Kidney (tissue), 13 donors: ENCODE measurements at regions not wholly inside any gene's neighbourhood (a gene's known extent, or its start where the extent isn't known, plus 50 kb on each side); places are given as distances from the start of the nearest gene placed in this dataset.
A peak's percentile ranks its signal among the peaks of the same experiment; 100 is the strongest.

Source experiments
- DNase-seq, 5 donors: peaks; one replicate each; pipeline ENCODE4 v3.0.0-alpha.2; 2013 to 2020
- FAIRE-seq: peaks from 2 replicates; lab custom pipeline; 2012; peaks lifted over from hg19 to GRCh38; lab: Jason Lieb, UNC
- H3K27ac ChIP-seq, 2 donors: one replicate each; pipeline ENCODE4 v1.7.0; 2013; ENCODE audit warnings: low read depth in 2 of 2, low read length in 2 of 2, inconsistent platforms in 1 of 2
- H3K27me3 ChIP-seq: one replicate; pipeline ENCODE4 v1.7.1; 2013; ENCODE audit warnings: low read length, inconsistent platforms; ENCODE audit not compliant: control insufficient read depth, insufficient read depth
- H3K36me3 ChIP-seq, 3 donors: one replicate each; pipeline versions ENCODE4 v1.7.0 to v1.7.1; 2013; ENCODE audit warnings: low read length in 3 of 3, control low read depth in 1 of 3, inconsistent platforms in 1 of 3; ENCODE audit not compliant: insufficient read depth in 3 of 3, control insufficient read depth in 2 of 3
- H3K4me1 ChIP-seq, 3 donors: one replicate each; pipeline versions ENCODE4 v1.7.0 to v1.7.1; 2013; ENCODE audit warnings: low read length in 3 of 3, inconsistent platforms in 1 of 3, low read depth in 1 of 3; ENCODE audit not compliant: control insufficient read depth in 2 of 3, insufficient read depth in 2 of 3
- H3K4me3 ChIP-seq, 3 donors: one replicate each; pipeline versions ENCODE4 v1.7.0 to v1.8.1; 2013; ENCODE audit warnings: low read length in 3 of 3, control low read depth in 1 of 3, inconsistent platforms in 1 of 3
- H3K9ac ChIP-seq, 3 donors: one replicate each; pipeline versions ENCODE4 v1.7.0 to v1.7.1; 2013; ENCODE audit warnings: low read length in 3 of 3, control low read depth in 1 of 3, inconsistent platforms in 1 of 3
- H3K9me3 ChIP-seq, 3 donors: one replicate each; pipeline versions ENCODE4 v1.7.0 to v1.7.1; 2013; ENCODE audit warnings: low read length in 3 of 3, control low read depth in 1 of 3, inconsistent platforms in 1 of 3; ENCODE audit not compliant: control insufficient read depth in 2 of 3, insufficient read depth in 1 of 3
- CTCF ChIP-seq: IDR thresholded peaks from 3 replicates; pipeline ENCODE4 v1.5.1; 2012; ENCODE audit warnings: mild to moderate bottlenecking, moderate library complexity, borderline replicate concordance; ENCODE audit not compliant: insufficient read depth; ENCODE audit errors: extremely low read depth
- intact Hi-C: fragments of 100-400 bp; cut with DNase I; formaldehyde crosslinking; loops from one replicate; pipeline ENCODE4 v1.11.1; 2022
- donor health status: control.
- donor health status: control.
- donor health status: control.
- donor health status: control.
- donor health status: control.
- donor health status: DM: yes; HTN: yes; CAD: no.
- donor health status: Normal renal cell carcinoma (clear cell type).

- TF ChIP-seq CTCF = no peak
- intact Hi-C loops = no loop called here
- FAIRE-seq (no peak), DNase-seq (peak in 1 of 5 donors; percentile 15)
- no peak overlapping the region for H3K9ac ChIP-seq
- no peaks in the 10 kb centered on the region for H3K36me3 ChIP-seq
- H3K27me3 ChIP-seq = no peaks in the 10 kb centered on the region
- H3K4me3 ChIP-seq = no peak overlapping the region
- H3K9me3 ChIP-seq = no peaks in the 10 kb centered on the region
- no peaks in the 10 kb centered on the region for H3K4me1 ChIP-seq
- no peak overlapping the region for H3K27ac ChIP-seq
These were observed 408.4 kb downstream of the HRH4 start for GRCh38 chr18:24868760-24869237.

GRCh38 chr18:24869285-24869684 lies 408.8 kb downstream of the HRH4 start:
- intact Hi-C loops = no loop called here
- no peak overlapping the region for H3K27ac ChIP-seq
- no peaks in the 10 kb centered on the region for H3K27me3 ChIP-seq
- no peaks in the 10 kb centered on the region for H3K9me3 ChIP-seq
- DNase-seq (no peak), FAIRE-seq (no peak)
- no peaks in the 10 kb centered on the region for H3K36me3 ChIP-seq
- no peak for TF ChIP-seq CTCF
- H3K4me3 ChIP-seq = no peak overlapping the region
- H3K9ac ChIP-seq = no peak overlapping the region
- H3K4me1 ChIP-seq = no peaks in the 10 kb centered on the region

- FAIRE-seq (no peak), DNase-seq (no peak)
- Histone ChIP-seq H3K9ac (no peak overlapping the region), H3K36me3 (no peaks in the 10 kb centered on the region), H3K9me3 (no peaks in the 10 kb centered on the region), H3K27ac (no peak overlapping the region), H3K27me3 (no peaks in the 10 kb centered on the region), H3K4me3 (no peak overlapping the region), H3K4me1 (no peaks in the 10 kb centered on the region)
- intact Hi-C loops = no loop called here
- TF ChIP-seq CTCF = no peak
These were observed 414.8 kb downstream of the HRH4 start for GRCh38 chr18:24875286-24875685.

- Histone ChIP-seq H3K27ac (no peak overlapping the region), H3K9ac (no peak overlapping the region), H3K9me3 (no peaks in the 10 kb centered on the region), H3K4me1 (no peaks in the 10 kb centered on the region), H3K27me3 (no peaks in the 10 kb centered on the region), H3K4me3 (no peak overlapping the region), H3K36me3 (no peaks in the 10 kb centered on the region)
- intact Hi-C loops = no loop called here
- FAIRE-seq = no peak
- TF ChIP-seq CTCF = no peak
- no peak for DNase-seq
These were observed 415.3 kb downstream of the HRH4 start for GRCh38 chr18:24875777-24876176.
